ENCODE measurements at regions not wholly inside any gene's neighbourhood (a gene's known extent, or its start where the extent isn't known, plus 50 kb on each side); places are given as distances from the start of the nearest gene placed in this dataset.
"Not testable (repeated sequence)": the region's sequence is repeated elsewhere in the genome, so short reads cannot be mapped to it uniquely, and the experiment has no call there.

GRCh38 chr15:60134609-60135008 lies 130.5 kb downstream of the FOXB1 start:
- DNase-seq (ENCODE audit: low read depth in 2 of 2), result peak in 1 of 2 donors; percentile 12

- no peak for DNase-seq (ENCODE audit: low read depth in 2 of 2)
Measured at GRCh38 chr15:60135961-60136360, 131.8 kb downstream of the FOXB1 start.

- no peak for DNase-seq (ENCODE audit: low read depth in 2 of 2)
Measured at GRCh38 chr15:60137711-60138396, 133.7 kb downstream of the FOXB1 start.

- no peak for DNase-seq (ENCODE audit: low read depth in 2 of 2)
Measured at GRCh38 chr15:60138397-60138968, 134.4 kb downstream of the FOXB1 start.

- no peak for DNase-seq (ENCODE audit: low read depth in 2 of 2)
Measured at GRCh38 chr15:60152386-60152785, 148.3 kb downstream of the FOXB1 start.

- DNase-seq (ENCODE audit: low read depth in 2 of 2), result no peak
Measured at GRCh38 chr15:60154764-60155325, 150.7 kb downstream of the FOXB1 start.

- DNase-seq (ENCODE audit: low read depth in 2 of 2), result no peak
Measured at GRCh38 chr15:60155661-60156060, 151.6 kb downstream of the FOXB1 start.

- DNase-seq (ENCODE audit: low read depth in 2 of 2), result no peak
Measured at GRCh38 chr15:60160909-60161308, 156.8 kb downstream of the FOXB1 start.

- DNase-seq (ENCODE audit: low read depth in 2 of 2), result no peak
Measured at GRCh38 chr15:60161704-60162103, 157.6 kb downstream of the FOXB1 start.

- DNase-seq (ENCODE audit: low read depth in 2 of 2), result no peak
Measured at GRCh38 chr15:60162251-60162967, 158.3 kb downstream of the FOXB1 start.

- DNase-seq (ENCODE audit: low read depth in 2 of 2), result no peak
Measured at GRCh38 chr15:60162968-60163355, 158.9 kb downstream of the FOXB1 start.

GRCh38 chr15:60165111-60165510 lies 161.0 kb downstream of the FOXB1 start:
- no peak for DNase-seq (ENCODE audit: low read depth in 2 of 2)

GRCh38 chr15:60172143-60172542 lies 168.0 kb downstream of the FOXB1 start:
- no peak for DNase-seq (ENCODE audit: low read depth in 2 of 2)

- peak; percentile 39 to 54 for DNase-seq (ENCODE audit: low read depth in 2 of 2)
Measured at GRCh38 chr15:60179786-60180391, 175.8 kb downstream of the FOXB1 start.

GRCh38 chr15:60181957-60182356 lies 177.8 kb downstream of the FOXB1 start:
- DNase-seq (ENCODE audit: low read depth in 2 of 2), result not testable (repeated sequence)

GRCh38 chr15:60183366-60183765 lies 179.3 kb downstream of the FOXB1 start:
- DNase-seq (ENCODE audit: low read depth in 2 of 2), result peak; percentile 51 to 56

- no peak for DNase-seq (ENCODE audit: low read depth in 2 of 2)
Measured at GRCh38 chr15:60184579-60184978, 180.5 kb downstream of the FOXB1 start.

- no peak for DNase-seq (ENCODE audit: low read depth in 2 of 2)
Measured at GRCh38 chr15:60191016-60191415, 186.9 kb downstream of the FOXB1 start.

- DNase-seq (ENCODE audit: low read depth in 2 of 2), result no peak
Measured at GRCh38 chr15:60191821-60192220, 187.7 kb downstream of the FOXB1 start.

- no peak for DNase-seq (ENCODE audit: low read depth in 2 of 2)
Measured at GRCh38 chr15:60195611-60196010, 191.5 kb downstream of the FOXB1 start.

- no peak for DNase-seq (ENCODE audit: low read depth in 2 of 2)
Measured at GRCh38 chr15:60204131-60204885, 193.5 kb downstream of the ANXA2 start.
